GM23338 (cell line): ENCODE measurements at regions not wholly inside any gene's neighbourhood (a gene's known extent, or its start where the extent isn't known, plus 50 kb on each side); places are given as distances from the start of the nearest gene placed in this dataset.

Experiments used
- ATAC-seq: fragments of 200-7000 bp; cut with Tn5 transposase; 3 replicates; pipeline ENCODE4 v1.9.1; 2020
- DNase-seq: peaks from one replicate; pipeline ENCODE4 v3.0.0-alpha.2; 2015; ENCODE audit warnings: low spot score
- H2AFZ ChIP-seq: fragments of 200-600 bp; sonication (generic); 2 replicates; pipeline ENCODE4 v1.8.0; 2016; ENCODE audit warnings: antibody characterized with exemption, mild to moderate bottlenecking, moderate library complexity
- H3F3A ChIP-seq: fragments of 200-600 bp; sonication (generic); replicated peaks from 2 replicates; pipeline ENCODE4 v1.8.0; 2017; ENCODE audit warnings: antibody characterized with exemption, mixed run types, low read depth
- H3K27ac ChIP-seq: fragments of 200-600 bp; sonication (generic); 2 replicates; pipeline ENCODE4 v1.6.1; 2016; ENCODE audit warnings: low read depth
- H3K27me3 ChIP-seq: fragments of 200-600 bp; sonication (generic); 2 replicates; pipeline ENCODE4 v1.8.0; 2016; ENCODE audit warnings: mild to moderate bottlenecking, mixed run types, moderate library complexity; ENCODE audit not compliant: insufficient read depth
- H3K36me3 ChIP-seq: fragments of 200-600 bp; sonication (generic); 2 replicates; pipeline ENCODE4 v1.8.0; 2016; ENCODE audit warnings: mild to moderate bottlenecking; ENCODE audit not compliant: insufficient read depth
- H3K4me1 ChIP-seq: fragments of 200-600 bp; sonication (generic); 2 replicates; pipeline ENCODE4 v1.8.0; 2016; ENCODE audit warnings: mild to moderate bottlenecking, moderate library complexity; ENCODE audit not compliant: insufficient read depth
- H3K4me2 ChIP-seq: fragments of 200-600 bp; sonication (generic); 2 replicates; pipeline ENCODE4 v1.7.1; 2017; ENCODE audit warnings: mixed run types
- H3K4me3 ChIP-seq: fragments of 200-600 bp; sonication (generic); 2 replicates; pipeline ENCODE4 v1.6.1; 2016; ENCODE audit warnings: mixed run types
- H3K79me2 ChIP-seq: fragments of 200-600 bp; sonication (generic); replicated peaks from 2 replicates; pipeline ENCODE4 v1.8.0; 2017; ENCODE audit warnings: mild to moderate bottlenecking; ENCODE audit not compliant: insufficient read depth
- H3K9me2 ChIP-seq: fragments of 200-600 bp; sonication (generic); 2 replicates; pipeline ENCODE4 v1.8.0; 2017; ENCODE audit not compliant: insufficient read depth
- H4K20me1 ChIP-seq: fragments of 200-600 bp; sonication (generic); replicated peaks from 2 replicates; pipeline ENCODE4 v1.8.0; 2017; ENCODE audit warnings: mild to moderate bottlenecking; ENCODE audit not compliant: insufficient read depth
- H3K27ac Mint-ChIP-seq: 2 replicates; pipeline ENCODE4 v1.8.0; 2020; ENCODE audit warnings: inconsistent platforms, mild to moderate bottlenecking, moderate library complexity, mixed read lengths
- H3K27me3 Mint-ChIP-seq: 3 replicates; pipeline ENCODE4 v1.8.0; 2022; ENCODE audit warnings: low read depth, mild to moderate bottlenecking, moderate library complexity, mixed read lengths, inconsistent platforms; ENCODE audit not compliant: insufficient read depth, poor library complexity
- H3K36me3 Mint-ChIP-seq: 3 replicates; pipeline ENCODE4 v1.8.0; 2021; ENCODE audit warnings: low read depth, mild to moderate bottlenecking, inconsistent platforms, moderate library complexity, mixed read lengths
- H3K4me1 Mint-ChIP-seq: 3 replicates; pipeline ENCODE4 v1.8.0; 2020; ENCODE audit warnings: mild to moderate bottlenecking, inconsistent platforms, mixed read lengths
- H3K4me3 Mint-ChIP-seq: 3 replicates; pipeline ENCODE4 v1.8.0; 2021; ENCODE audit warnings: moderate library complexity, mild to moderate bottlenecking, inconsistent platforms, mixed read lengths
- H3K9me3 Mint-ChIP-seq: 3 replicates; pipeline ENCODE4 v1.8.0; 2020; ENCODE audit warnings: moderate library complexity, mild to moderate bottlenecking, inconsistent platforms, mixed read lengths
- CREB1 ChIP-seq: fragments of 250-450 bp; sonication (Bioruptor Pico); IDR thresholded peaks from 2 replicates; pipeline ENCODE4 v1.5.0; 2020; ENCODE audit warnings: low read depth, mild to moderate bottlenecking, moderate library complexity
- CTCF ChIP-seq, 2 experiments: fragments of 200-600 bp in 1 of 2; sonication (generic) in 1 of 2; conservative IDR thresholded peaks; 2 replicates each; pipeline versions ENCODE4 v1.5.1 to v1.6.1; 2016 to 2017; ENCODE audit warnings: antibody characterized with exemption in 2 of 2, low read depth in 2 of 2, mild to moderate bottlenecking in 2 of 2, moderate library complexity in 1 of 2
- ETS1 ChIP-seq: IDR thresholded peaks from 2 replicates; pipeline ENCODE4 v1.6.1; 2016; ENCODE audit warnings: antibody characterized with exemption
- EZH2 ChIP-seq: fragments of 200-600 bp; sonication (generic); IDR thresholded peaks from one replicate; pipeline ENCODE4 v1.8.0; 2017; ENCODE audit warnings: antibody characterized with exemption, mild to moderate bottlenecking, low read depth; ENCODE audit not compliant: unreplicated experiment
- EZH2phosphoT487 ChIP-seq: fragments of 200-600 bp; sonication (generic); IDR thresholded peaks from one replicate; pipeline ENCODE4 v1.8.1; 2018; ENCODE audit warnings: antibody characterized with exemption; ENCODE audit not compliant: unreplicated experiment
- JUNB ChIP-seq: IDR thresholded peaks from one replicate; pipeline ENCODE4 v1.6.1; 2016; ENCODE audit warnings: antibody characterized with exemption; ENCODE audit not compliant: unreplicated experiment
- NANOG ChIP-seq: IDR thresholded peaks from 2 replicates; pipeline ENCODE4 v1.6.1; 2016; ENCODE audit warnings: antibody characterized with exemption, borderline replicate concordance
- POLR2AphosphoS5 ChIP-seq: IDR thresholded peaks from 2 replicates; pipeline ENCODE4 v1.6.1; 2016; ENCODE audit warnings: antibody characterized with exemption, low read depth
- REST ChIP-seq: IDR thresholded peaks from one replicate; pipeline ENCODE4 v1.6.1; 2018; ENCODE audit warnings: antibody characterized with exemption; ENCODE audit not compliant: unreplicated experiment
- STAT1 ChIP-seq: IDR thresholded peaks from one replicate; pipeline ENCODE4 v1.6.1; 2016; ENCODE audit warnings: antibody characterized with exemption; ENCODE audit not compliant: unreplicated experiment
- ZNF114 ChIP-seq: fragments of 250-450 bp; sonication (Bioruptor Pico); IDR thresholded peaks from 2 replicates; pipeline ENCODE4 v1.5.0; 2020; ENCODE audit warnings: mild to moderate bottlenecking, moderate library complexity
- ZNF331 ChIP-seq: fragments of 250-450 bp; sonication (Bioruptor Pico); IDR thresholded peaks from 2 replicates; pipeline ENCODE4 v1.5.0; 2020; ENCODE audit warnings: low read depth, mild to moderate bottlenecking, moderate library complexity
- ZNF462 ChIP-seq: fragments of 250-450 bp; sonication (Bioruptor Pico); IDR thresholded peaks from 2 replicates; pipeline ENCODE4 v1.5.0; 2020; ENCODE audit warnings: mild to moderate bottlenecking, moderate library complexity

GRCh38 chr12:18932715-18933114 is 194.8 kb downstream of the CAPZA3 start:
- Histone ChIP-seq H3K4me1 (peaks cover 15% of the 10 kb centered on the region), H3K9me2 (0 out of 2 replicates have a peak, but pooled peaks cover 19% of the 10 kb centered on the region), H2AFZ (no peak overlapping the region), H3K79me2 (no peaks in the 10 kb centered on the region), H3K36me3 (peaks cover 6% of the 10 kb centered on the region), H3K27me3 (no peaks in the 10 kb centered on the region), H4K20me1 (no peaks in the 10 kb centered on the region), H3K27ac (no peak overlapping the region), H3K4me2 (no peak overlapping the region), H3F3A (no peaks in the 10 kb centered on the region), H3K4me3 (no peak overlapping the region)
- DNase-seq = no peak
- Mint-ChIP-seq H3K4me1 (peaks cover 12% of the 10 kb centered on the region), H3K27me3 (peaks cover 2% of the 10 kb centered on the region), H3K36me3 (peaks cover 11% of the 10 kb centered on the region), H3K9me3 (peaks cover 12% of the 10 kb centered on the region), H3K4me3 (no peak overlapping the region), H3K27ac (no peak overlapping the region)
- TF ChIP-seq NANOG = no peak
- no peak for TF ChIP-seq ZNF462 (CRISPR knock-in tag)
- no peak for TF ChIP-seq CTCF (conservative IDR thresholded peaks at IDR 0.05; ENCODE audit: low read depth in 2 of 2)
- no peak for TF ChIP-seq CREB1 (CRISPR knock-in tag)
- no peak for TF ChIP-seq ETS1
- TF ChIP-seq EZH2 = no peak
- TF ChIP-seq ZNF331 (CRISPR knock-in tag) = no peak
- no peak for TF ChIP-seq STAT1
- TF ChIP-seq ZNF114 = no peak
- no peak for TF ChIP-seq REST
- no peak for TF ChIP-seq EZH2phosphoT487
- no peak for TF ChIP-seq POLR2AphosphoS5
- TF ChIP-seq JUNB = no peak
- no peak for ATAC-seq
